Muscle of back (tissue), 3 donors: ENCODE measurements at regions not wholly inside any gene's neighbourhood (a gene's known extent, or its start where the extent isn't known, plus 50 kb on each side); places are given as distances from the start of the nearest gene placed in this dataset.

Source experiments
- DNase-seq, 3 donors: peaks; one replicate each; pipeline versions ENCODE4 v3.0.0 to v3.0.0-alpha.2; 2013

GRCh38 chr18:51580580-51580979 lies 383.1 kb upstream of the MEX3C start:
- DNase-seq, result no peak

DNA sequence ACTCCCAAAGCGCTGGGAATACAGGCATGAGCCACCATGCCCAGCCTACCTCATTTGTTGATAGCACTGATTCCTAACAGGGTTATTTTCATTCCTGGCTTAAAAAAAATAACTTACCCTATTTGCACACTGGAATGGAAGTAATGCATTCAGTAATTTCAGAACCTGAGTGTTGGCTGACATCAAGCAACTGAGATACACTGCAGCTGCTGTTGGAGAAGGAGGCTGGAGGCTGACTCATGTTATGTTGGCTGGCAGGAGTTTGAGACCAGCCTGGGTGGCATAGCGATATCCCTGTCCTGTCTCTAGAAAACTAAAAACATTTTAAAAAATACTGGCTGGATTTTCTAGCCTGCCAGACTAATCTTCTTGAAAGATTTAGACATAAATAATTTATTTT lies 385.1 kb upstream of the MEX3C start:
- DNase-seq, result no peak

GRCh38 chr18:51588616-51589015 lies 391.1 kb upstream of the MEX3C start:
- no peak for DNase-seq

DNA sequence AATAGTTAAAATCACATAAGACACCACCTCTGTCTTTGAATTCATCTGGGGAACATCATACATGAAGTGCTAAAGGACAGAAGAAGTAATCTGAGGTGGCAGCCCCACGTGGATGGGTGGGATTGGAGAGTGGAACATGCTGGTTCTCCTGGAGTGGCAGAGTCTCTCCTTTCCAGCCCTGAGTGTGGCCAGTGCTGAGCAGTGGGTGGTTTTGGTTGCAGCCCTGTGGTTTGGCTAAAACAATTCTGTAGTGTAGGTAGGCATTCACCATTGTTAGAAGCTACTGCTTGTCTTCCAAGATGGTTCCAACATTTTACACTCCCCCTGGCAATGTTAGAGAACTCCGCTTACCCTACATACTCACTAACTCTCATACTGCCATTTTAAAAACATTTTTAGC lies 396.4 kb upstream of the MEX3C start:
- no peak for DNase-seq

DNA sequence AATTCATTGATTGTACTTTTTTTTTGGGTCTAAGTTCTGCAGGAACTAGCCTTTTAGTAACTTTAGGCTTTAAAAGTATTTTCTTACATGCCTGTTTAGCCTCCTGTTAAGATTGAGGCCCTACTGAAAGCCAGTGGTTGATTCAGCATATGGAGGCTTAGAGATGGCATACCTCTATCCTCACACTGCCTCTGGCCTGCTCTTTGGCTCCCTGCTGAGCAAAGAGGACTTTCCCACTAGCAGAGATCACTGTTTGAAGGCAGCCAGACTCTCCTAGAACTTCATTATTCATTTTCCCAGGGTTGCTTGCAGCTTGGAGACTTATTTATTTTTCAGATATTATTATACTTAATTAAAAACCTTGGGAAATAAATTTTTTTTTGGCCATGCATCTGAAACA lies 405.6 kb upstream of the MEX3C start:
- no peak for DNase-seq

DNA sequence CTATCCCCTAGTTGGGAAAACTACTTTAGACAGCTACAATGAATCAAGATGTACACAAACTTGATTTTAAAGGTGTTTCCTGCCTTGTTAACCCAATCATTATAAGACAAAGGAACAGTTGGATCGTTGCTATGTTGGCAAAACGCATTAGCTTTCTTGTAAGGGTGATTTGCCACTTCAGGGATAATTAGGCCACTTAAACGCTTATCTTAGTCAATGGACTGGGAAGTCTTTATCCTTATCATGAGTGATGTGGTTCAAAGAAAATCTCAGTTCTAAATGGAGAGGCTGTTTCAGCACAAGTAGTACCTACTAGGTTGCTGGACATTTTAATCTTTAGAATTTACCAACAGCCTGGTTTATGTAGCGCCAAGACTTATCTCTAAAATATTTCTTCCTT lies 406.1 kb upstream of the MEX3C start:
- no peak for DNase-seq

GRCh38 chr18:51610481-51610880 lies 413.0 kb upstream of the MEX3C start:
- DNase-seq, result no peak

DNA sequence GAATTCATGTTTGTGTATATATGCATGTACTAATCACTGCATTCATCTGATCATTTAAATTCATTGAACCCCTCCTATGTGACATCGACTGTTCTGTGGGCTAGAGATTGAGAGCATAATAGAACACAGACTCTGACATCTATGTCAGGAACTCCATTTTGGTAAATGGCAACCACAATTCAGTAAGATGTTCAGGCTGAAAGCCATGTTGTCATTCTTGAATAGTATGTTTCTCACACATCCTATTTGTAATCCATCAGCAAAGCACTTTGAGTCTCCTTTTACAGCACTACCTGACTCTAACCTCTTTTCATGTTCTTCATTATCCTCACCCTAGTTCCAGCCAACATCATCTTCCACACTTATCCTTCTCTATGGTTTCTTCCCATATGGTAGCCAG lies 413.8 kb upstream of the MEX3C start:
- DNase-seq, result no peak

DNA sequence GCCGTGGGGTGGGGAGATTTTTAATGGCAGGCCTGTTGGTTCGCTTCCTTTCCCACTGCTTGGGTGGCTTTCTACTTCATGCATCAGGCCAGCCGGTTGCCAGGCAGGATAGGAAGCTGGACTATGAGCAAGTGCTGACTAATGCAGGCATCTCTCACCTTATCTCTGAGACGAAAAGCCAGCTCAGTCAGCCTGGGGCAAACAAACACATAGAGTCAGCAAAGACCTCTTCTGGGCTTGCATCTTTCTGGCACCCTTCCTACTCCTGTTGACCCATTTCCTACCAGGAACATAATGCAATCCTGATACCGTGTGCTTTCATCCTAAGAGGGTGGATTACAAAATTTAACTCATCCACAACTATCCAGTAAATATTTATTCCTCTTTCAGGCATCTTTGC lies 416.6 kb upstream of the MEX3C start:
- no peak for DNase-seq

GRCh38 chr18:51614967-51615571 lies 417.6 kb upstream of the MEX3C start:
- DNase-seq, result peak in 2 of 3 donors; percentile 22 to 23

DNA sequence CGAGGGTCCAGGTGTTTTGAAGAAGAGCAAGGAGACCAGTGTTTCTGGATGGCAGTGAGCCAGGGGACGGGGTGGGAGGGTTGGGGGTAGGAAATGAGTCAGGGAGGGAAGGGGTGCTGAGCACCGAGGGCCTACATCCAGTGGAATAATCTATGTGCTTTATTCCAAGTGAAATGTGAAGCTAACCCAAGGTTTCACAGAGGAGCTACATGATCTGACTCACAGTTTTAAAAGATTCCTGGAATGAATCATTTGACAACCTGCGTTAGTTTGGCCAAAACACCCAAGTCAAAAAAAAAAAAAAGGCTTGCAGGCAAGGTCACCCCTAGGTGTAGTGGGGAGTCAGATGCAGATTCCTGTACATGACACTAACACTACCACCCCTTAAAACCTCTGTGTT lies 419.7 kb upstream of the MEX3C start:
- no peak for DNase-seq

- no peak for DNase-seq
Observed at GRCh38 chr18:51617572-51618260, 420.2 kb upstream of the MEX3C start.

DNA sequence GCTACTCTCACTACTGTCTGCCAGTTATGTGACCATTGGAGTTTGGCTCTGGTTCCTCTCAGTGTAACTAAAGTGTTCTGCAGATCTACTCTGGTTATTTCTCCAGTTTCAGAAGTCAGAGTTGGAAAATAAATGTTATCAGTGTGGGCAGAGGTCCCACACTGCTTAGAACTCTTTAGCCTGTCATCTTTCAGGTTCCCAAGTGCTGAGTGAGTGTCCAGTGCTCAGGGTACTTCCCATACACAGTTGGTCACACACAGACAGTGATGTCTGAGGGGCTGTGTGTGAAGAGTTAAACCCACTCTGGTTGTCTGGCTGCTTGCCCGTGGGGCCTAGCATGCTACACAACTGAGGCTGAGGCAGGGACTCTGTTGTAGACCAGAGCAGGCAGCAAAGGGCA lies 421.8 kb upstream of the MEX3C start:
- no peak for DNase-seq

GRCh38 chr18:51621113-51621863 lies 423.8 kb upstream of the MEX3C start:
- peak; percentile 29 to 74 (median 67) for DNase-seq

- no peak for DNase-seq
Observed at GRCh38 chr18:51621864-51622160, 424.3 kb upstream of the MEX3C start.

DNA sequence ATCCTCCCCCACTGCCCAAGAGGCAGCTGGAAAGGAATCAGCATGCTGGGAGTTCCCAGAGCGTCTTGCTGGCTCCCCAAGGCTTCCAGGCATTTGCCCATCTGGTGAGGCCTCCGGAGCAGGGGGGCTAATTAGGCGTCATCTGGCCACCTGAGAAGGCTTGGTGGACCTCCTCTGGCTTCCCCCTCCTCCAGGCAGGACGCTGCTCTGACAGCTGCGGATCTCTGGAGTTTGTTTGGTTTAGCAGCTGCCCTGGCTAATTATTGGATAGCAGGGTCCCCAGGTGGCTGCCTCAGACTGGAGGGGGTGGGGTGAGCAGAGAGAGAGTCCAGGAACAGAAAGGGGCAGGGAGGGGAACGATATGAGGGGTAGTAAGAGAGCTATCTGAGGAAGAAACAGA lies 425.2 kb upstream of the MEX3C start:
- DNase-seq, result no peak

GRCh38 chr18:51623653-51624052 lies 426.2 kb upstream of the MEX3C start:
- no peak for DNase-seq

DNA sequence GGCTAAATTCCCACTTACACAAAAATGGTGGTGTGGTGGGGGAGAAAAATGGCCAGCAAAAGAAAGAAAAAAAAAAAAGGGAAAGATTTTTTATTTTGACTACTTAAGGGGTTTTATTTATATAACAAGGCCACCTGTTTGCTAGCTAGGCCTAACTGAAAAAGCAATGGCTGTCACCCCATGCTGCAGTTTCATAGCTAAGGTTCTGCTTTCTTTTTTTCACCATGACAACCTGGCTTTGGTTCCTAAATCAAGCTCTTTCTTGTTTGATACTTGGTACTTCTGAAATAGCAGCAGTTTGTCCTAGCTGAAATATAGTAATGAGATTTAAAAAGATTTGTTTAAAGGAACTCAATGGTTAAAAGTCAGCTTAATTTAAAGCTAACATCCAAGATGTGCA lies 433.2 kb upstream of the MEX3C start:
- no peak for DNase-seq

DNA sequence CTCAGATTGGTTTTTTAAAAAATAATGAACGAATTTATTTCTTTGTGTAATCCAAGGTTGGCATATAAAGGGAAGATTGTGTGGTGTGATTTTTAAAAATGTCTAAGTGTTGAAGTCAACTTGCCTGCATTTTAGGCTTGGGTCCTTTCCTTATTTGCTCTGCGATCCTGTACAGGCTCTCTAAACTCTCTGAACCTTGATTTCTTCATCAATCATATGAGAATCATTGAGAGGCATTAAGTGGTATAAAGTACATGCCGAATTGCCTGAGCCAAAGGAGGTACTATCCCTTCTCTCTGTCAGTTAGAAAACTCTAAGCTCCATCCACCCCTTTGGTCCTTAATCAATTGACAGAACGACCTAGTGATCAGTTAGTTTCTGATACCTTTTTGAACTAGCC lies 440.4 kb upstream of the MEX3C start:
- DNase-seq, result no peak

GRCh38 chr18:51639541-51639940 lies 442.1 kb upstream of the MEX3C start:
- DNase-seq, result no peak

- no peak for DNase-seq
Observed at GRCh38 chr18:51643483-51643882, 446.0 kb upstream of the MEX3C start.

- no peak for DNase-seq
Observed at GRCh38 chr18:51645607-51646006, 448.1 kb upstream of the MEX3C start.

DNA sequence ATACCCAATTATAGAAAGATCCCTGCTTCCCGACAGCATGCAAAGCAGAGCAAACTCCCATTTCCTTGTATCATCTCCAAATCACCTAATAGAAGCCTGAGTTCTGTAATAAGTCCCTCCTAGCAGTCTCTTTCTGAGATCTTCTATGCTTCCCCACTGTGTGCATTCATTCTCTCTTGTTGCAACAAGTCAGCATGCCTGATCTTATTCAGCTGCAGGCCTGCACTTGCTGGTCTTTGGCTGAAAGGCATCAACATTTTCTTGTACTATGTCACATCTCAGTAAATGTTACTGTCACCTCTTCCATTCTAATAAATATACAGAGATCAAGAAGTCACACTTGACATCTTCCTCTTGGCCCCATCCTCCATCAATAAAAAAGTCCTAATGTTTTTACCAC lies 449.9 kb upstream of the MEX3C start:
- DNase-seq, result no peak

DNA sequence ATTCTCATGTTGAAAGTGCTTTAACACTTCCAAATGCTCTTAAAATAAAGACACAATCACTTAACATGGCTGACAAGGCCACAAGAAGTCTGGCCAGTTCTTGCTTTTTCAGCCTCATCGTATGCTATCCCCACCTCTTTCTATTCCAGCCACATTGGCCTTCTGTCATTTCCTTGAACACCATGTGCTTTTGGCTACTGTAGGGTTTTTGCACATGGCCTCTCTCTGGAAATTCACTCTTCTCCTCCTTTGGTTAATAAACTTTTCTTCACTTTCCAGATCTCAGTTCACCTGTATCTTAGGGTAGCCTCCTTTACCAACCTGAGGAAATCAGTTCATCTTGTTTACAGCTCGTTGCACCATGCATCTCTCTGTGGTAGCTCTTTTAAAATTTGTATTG lies 450.5 kb upstream of the MEX3C start:
- no peak for DNase-seq
